DMS 273 (cell line): ENCODE measurements at regions not wholly inside any gene's neighbourhood (a gene's known extent, or its start where the extent isn't known, plus 50 kb on each side); places are given as distances from the start of the nearest gene placed in this dataset.

Experiments used
- DNase-seq: peaks from one replicate; lab custom pipeline; 2025; ENCODE audit not compliant: unreplicated experiment; lab: John Stamatoyannopoulos, UW

- DNase-seq, result no peak
These were observed 546.8 kb upstream of the FTMT start for GRCh38 chr5:121304838-121305237.

DNA sequence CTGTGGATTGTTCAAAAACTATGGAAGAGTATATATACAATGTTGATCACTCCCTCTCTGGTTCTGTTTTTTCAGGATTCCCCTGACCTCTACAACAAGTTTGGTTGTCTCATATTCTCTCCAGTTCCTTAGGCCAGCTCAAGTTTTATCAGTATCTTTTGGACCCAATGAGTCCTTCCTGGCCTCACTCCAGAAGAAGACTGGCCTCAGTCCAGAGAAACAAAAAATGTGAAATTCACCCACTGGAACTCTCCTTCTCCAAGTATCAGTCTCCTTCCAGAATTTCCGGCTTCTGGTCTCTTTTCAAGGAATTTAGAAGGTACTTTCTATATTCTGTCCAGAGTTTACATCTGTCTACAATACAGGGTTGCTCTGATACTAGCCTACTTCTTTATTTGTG is 537.8 kb upstream of the FTMT start:
- no peak for DNase-seq

- no peak for DNase-seq
These were observed 535.9 kb upstream of the FTMT start for GRCh38 chr5:121315786-121316185.

DNA sequence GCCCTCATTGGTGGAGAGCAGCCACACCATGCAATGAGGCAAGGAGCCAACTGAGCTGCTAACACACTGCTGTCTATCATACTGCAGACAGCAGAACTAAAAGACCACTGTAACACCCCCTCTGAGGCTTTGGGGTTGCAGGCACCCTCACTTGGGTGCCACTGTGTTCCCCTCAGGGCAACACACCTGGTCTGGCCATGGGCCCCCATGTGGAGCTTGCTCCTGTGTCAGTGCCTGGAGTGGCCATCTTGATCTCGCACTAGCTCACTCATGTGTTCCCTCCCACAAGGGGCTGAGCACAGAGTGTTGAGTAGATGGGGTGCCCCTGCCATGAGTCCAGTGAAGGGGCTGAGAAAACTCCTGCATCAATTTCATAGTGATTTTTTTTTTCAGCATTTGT is 532.4 kb upstream of the FTMT start:
- no peak for DNase-seq

GRCh38 chr5:121325930-121326329 is 525.8 kb upstream of the FTMT start:
- DNase-seq, result no peak

GRCh38 chr5:121350181-121350930 is 501.3 kb upstream of the FTMT start:
- no peak for DNase-seq

DNA sequence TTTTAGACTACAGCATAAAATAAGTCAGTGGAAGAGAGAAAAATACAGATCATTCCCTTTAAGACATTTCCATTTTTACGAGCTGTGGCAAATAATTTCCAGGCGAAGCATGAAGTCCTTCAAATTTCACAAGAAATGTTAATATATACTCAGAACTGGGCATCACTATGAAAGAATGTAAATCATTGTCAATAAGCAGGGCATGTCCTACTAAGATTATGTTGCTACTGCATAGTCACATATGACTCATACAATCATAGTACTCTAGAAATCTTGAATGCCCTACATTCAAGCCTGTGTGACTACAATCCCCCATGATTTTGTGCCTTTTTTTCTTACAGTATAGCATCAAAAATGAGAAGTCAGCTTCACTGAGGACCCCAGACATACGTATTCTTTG is 485.2 kb upstream of the FTMT start:
- no peak for DNase-seq

- DNase-seq, result no peak
These were observed 478.3 kb upstream of the FTMT start for GRCh38 chr5:121373371-121373770.

- no peak for DNase-seq
These were observed 474.2 kb upstream of the FTMT start for GRCh38 chr5:121377461-121377860.

DNA sequence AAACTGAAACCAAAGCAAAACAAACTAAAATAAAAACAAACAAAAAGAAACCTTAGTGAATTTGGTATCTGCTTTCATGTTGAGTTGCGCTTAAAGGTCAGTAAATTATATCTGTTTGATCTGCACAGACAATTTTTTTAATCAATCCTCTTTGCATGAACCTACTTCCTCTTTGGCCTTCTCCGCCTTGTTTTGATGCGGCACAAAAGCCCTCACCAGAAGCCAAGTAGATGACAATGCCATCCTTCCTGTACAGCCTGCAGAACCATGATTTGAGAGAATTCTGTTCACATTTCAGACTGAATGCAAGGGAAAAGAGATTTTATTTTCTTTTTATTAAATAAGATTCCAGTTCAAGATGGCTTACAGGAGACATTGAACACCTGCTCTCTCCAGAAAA is 473.6 kb upstream of the FTMT start:
- no peak for DNase-seq

GRCh38 chr5:121378559-121379359 is 472.9 kb upstream of the FTMT start:
- DNase-seq, result no peak

DNA sequence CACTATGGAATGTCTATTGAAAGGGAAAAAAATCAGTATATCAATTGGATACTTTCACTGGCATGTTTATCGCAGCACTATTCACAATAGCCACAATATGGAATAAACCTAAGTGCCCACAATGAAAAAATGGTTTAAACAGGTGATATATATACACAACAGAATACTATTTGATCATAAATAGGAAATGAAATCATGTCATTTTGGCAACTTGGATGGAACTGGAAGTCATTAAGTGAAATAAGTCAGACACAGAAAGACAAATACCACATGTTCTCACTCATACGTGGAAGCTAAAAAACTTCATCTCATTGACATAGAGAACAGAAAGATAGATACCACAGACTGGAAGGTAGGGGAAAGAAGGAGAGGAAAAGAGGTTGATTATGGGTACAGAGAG is 471.6 kb upstream of the FTMT start:
- DNase-seq, result no peak

DNA sequence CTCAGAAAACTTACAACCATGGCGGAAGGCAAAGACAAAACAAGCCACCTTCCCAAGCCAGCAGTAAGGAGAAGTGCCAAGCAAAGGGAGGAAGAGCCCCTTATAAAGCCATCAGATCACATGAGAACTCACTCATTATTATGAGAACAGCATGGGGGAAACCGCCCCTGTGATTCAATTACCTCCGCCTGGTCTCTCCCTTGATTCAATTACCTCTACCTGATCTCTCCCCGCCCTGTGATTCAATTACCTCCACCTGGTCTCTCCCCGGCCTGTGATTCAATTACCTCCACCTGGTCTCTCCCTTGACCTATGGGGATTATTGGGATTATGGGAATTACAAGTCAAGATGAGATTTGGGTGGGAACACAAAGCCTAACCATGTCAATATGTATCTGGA is 467.3 kb upstream of the FTMT start:
- no peak for DNase-seq

- no peak for DNase-seq
These were observed 465.3 kb upstream of the FTMT start for GRCh38 chr5:121386334-121386733.

DNA sequence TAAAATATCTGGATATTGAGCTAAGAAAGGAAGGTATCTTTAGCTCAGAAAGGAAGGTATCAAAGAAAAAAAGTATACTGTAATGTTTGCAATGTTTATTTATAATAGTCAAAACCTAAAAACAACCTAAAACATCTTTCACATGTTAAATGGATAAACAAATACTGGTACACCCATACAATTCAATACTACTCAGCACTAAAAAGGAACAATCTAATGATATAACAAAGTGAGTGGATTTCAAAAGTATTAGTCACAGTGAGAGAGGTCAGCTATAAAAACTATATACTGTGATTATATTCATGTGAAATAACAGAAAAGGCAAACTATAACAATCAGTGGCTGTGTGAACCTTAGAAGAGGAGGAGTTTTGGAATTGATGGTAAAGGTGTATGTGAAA is 455.0 kb upstream of the FTMT start:
- DNase-seq, result no peak

DNA sequence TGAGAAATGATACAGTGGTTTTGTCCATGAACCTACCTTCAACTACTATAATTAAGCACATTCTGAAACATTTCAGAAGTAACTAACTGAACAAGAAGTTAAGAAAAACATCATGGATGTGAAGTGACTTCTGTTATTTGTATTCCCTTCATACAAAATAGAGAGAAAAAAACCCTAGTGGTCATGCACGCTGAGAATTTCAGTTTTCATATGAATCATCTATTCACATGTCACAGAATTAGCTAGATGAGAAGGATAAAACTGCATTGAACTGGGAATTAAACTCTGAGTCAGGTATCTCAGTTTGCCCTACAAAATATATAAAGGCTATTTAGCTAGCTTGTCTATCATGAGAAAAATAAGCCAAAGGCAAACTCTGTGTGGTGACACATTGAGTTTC is 451.8 kb upstream of the FTMT start:
- DNase-seq, result no peak

DNA sequence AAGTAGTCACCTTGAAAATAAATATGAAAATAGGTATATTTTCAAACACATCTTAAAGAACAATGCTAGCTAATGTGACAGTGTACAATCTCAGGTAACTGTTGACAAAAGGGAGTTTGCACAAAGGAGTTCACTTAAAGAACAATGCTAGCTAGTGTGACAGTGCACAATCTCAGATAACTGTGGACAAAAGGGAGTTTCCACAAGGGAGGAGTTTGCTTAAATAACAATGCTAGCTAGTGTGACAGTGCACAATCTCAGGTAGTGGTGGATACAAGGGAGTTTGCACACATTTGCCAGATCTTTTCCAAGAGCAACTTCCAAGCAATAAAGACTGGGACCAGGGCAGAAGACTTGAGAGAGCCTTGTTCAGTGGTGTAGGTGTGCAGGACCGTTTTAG is 442.9 kb upstream of the FTMT start:
- DNase-seq, result no peak

DNA sequence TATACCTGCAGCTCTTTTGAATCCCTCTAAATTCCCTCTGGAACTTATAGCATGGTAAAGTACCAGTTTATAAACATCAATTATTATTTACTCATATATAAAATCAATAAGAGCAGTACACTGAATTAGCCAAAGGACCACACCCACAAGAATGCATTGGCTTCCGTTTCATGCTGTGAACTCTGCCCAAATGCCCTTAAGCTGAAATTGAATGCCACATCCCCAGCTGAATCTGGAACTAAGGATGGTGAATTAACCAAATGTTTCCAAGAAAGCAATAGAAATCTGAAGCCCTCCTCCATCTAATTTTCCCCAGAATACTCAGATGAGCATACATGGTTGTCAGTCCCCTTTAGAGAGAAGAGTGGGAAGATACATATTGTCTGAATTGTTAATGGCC is 436.4 kb upstream of the FTMT start:
- no peak for DNase-seq

DNA sequence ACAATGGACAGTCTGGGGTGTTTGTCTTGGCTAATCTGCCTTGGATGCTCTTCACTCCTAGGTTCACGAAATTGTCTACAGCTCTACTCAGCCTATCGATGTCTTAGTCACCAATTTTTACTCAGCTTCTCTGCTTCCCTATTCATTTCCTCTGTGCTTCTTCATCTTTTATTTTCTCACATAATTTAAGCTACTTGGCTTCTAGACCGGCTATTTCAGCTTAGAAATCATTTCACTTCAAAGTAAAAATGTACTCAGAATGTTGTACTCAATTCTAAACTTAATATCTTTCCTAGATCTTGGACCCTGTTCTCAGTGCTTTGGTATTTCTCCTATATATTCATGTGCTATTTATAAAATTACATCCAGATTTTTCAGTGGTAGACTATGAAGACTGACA is 430.0 kb upstream of the FTMT start:
- no peak for DNase-seq

- DNase-seq, result no peak
These were observed 426.7 kb upstream of the FTMT start for GRCh38 chr5:121424976-121425375.

- no peak for DNase-seq
These were observed 425.5 kb upstream of the FTMT start for GRCh38 chr5:121426153-121426552.

DNA sequence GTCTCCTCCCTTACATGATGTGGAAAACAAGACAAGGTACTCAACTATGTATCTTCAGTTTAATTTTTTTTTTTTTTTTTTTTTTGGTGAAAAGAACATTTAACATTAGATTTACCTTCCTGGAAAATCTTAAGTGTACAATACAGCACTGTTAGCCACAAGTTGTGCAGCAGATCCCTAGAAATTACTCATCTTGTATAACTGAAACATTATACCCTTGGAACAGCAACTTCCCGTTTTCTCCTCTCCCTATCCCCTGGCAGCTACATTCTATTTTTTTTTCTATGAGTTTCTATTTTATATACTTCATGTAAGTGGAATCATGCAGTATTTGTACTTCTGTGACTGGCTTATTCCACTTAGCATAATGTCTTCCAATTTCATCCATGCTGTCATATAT is 421.9 kb upstream of the FTMT start:
- no peak for DNase-seq

DNA sequence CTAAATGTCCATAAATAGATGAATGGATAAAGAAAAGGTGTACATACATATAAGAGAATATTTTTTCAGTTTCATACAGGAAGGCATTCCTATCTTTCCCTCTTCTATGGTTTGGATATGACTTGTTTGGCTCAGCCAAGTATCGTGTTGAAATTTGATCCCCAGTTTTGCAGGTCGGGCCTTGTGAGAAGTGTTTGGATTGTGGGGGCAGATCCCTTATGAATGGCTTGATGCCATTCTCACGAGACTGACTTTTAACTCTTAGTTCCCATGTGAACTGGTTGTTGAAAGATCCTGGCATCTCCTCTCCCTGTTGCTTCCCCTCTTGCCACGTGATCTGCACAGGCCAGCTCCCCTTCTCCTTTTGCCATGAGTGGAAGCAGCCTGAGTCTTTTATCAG is 421.1 kb upstream of the FTMT start:
- DNase-seq, result no peak
